Glomerular visceral epithelial cell (primary cell): ENCODE measurements at regions not wholly inside any gene's neighbourhood (a gene's known extent, or its start where the extent isn't known, plus 50 kb on each side); places are given as distances from the start of the nearest gene placed in this dataset.

Source experiments
- DNase-seq: peaks from one replicate; pipeline ENCODE4 v3.0.0-alpha.2; 2016; ENCODE audit errors: extremely low spot score

DNA sequence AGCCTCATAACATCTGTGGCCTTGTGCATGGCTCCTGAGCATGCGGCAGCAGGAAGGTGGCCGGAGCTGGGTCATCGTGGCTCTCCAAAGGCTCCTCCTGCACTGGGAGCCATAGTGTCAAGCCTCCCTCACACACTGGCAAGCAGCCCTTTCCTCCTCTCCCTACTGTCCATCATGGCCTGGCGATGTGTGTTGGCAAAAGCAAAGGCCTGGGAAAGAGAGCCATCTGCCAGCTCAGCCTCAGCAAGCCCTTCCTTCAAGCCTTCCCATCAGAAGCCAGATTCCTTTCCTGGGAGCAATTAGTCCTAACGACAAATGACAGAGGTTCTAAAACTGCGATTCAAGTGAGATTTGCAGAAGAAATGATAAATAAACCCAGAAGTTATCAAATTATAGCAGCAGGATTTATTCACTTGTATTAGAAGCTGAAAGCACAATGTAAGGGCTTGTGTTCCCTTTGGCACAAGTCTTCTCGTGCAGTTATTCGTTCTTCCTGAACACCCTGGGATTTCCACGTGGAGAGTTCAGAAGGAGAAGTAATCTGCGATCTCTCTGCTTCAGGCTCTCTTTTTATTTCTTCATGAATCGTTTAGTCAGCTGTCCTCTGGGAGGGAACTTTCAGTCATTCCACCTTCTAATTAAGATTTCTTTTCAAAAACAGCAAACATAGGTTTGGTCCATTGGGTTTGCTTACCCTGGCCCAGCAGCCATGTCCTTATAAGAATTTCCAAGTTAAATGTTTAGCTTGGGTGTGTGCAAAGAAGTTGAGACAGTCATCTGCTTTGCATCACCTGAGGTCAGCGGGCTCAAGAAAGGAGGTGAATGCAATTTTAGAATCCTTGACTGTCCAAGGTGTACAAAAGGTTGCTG, 110.3 kb upstream of the TMC3 start:
- no peak for DNase-seq

DNA sequence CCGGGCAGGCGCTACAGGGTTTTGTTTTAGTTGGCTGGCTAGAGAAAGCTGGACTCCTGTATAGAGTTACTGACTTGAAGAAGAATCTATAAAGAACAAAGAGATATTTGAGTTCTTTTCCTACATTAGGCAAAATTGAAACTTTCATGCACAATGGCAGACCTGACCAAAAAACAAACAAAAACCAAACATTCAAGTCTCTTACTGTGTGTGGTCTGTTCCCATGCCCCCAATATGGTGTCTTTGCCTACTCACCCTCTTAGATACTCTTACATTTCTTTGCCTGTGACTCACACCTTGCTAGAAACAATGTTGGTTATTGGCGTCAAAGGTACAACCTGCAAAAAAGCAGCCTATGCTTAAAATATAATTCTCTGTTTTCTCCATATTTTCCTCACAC, 109.5 kb upstream of the TMC3 start:
- no peak for DNase-seq

- DNase-seq: no peak
Observed at GRCh38 chr15:81481346-81481745, 107.3 kb upstream of the TMC3 start.

GRCh38 chr15:81480645-81481053, 106.6 kb upstream of the TMC3 start:
- peak; percentile 52 for DNase-seq

DNA sequence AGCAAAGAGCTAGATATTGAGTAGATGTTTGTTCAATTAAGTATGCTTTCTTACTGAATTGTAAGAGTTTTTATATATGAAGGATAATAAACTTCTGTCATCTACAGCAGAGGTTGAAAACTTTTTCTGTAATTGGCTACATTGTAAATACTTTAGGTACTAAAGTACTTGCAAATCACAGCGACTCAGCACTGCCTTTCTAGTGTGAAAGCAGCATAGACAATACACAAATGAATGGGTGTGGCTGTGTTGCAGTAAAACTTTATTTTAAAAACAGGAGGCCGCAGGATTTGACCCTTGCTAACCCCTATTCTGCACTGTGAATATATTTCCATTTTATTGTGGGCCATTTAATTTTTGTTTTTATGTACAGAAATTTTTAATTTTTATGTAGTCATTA, 104.3 kb upstream of the TMC3 start:
- DNase-seq: no peak

- DNase-seq: no peak
Observed at GRCh38 chr15:81475926-81476325, 101.9 kb upstream of the TMC3 start.

GRCh38 chr15:81475471-81475870, 101.5 kb upstream of the TMC3 start:
- no peak for DNase-seq

DNA sequence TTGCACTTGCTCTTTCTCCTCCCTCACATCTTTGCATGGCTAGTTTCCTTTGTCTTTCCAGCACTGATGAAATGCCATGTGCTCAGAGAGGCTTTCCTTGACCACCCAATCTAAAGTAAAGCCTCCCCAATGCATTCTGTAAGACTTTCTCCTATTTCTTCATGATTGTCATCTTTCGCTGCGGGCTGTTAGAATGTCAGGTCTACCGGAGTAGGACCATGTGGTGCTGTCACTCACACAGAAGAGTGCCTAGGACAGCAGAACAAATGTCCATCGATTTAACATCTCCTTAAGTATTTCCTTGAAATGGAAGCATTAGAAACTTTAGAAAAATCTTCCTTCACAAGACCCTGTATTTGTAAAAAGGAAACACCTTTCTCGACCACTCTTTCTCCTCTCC, 99.9 kb upstream of the TMC3 start:
- DNase-seq: no peak

GRCh38 chr15:81473177-81473576, 99.2 kb upstream of the TMC3 start:
- no peak for DNase-seq

- no peak for DNase-seq
Observed at GRCh38 chr15:81471151-81471550, 97.1 kb upstream of the TMC3 start.

DNA sequence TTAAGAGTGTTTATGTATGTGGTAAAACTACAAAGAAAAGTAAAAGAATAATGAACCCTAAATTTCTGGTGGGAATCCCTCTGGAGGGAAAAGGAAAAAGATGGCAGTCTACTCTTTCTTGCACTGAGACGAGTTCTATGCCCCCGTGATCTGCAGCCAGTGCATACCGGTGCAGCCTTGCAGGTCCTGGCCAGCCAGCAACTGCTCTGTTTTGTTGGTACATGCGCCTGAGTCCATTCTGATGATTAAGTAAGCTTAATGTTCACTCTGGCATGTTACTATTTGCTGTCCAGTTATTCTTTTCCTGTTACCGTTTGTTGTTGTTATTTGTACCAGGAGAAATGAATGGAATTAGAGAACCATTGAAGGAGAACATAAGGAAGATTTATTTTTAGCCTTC, 95.1 kb upstream of the TMC3 start:
- DNase-seq: no peak

DNA sequence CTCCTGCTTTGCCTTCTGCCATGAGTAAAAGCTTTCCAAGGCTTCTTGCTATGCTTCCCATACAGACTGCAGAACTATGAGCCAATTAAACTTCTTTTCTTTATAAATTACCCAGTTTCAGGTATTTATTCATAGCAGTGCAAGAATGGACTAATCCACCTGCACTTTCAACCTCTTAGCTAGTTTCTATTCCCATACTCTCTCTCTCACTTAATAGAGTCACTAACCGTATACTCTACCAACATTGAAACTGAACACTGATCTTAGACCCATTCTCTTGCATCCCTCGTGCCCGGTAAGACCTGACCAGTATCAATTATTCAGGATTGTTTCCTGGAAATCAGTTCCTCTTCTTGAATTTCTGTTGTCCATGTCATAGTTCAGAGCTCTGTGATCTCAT, 92.7 kb upstream of the TMC3 start:
- DNase-seq: no peak

DNA sequence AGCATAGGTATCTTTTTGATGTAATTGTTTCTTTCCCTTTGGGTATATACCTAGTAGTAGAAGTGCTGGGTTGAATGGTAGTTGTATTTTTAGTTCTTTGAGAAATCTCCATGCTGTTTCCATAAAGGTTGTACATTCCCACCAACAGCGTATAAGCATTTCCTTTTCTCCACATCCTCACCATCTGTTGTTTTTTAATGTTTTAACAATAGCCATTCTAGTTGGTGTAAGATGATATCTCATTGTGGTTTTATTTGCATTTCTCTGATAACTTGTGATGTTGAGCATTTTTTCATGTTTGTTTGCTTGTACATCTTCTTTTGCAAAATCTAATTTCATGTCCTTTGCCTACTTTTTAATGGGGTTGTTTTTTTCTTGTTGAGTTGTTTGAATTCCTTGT, 80.0 kb upstream of the TMC3 start:
- no peak for DNase-seq

DNA sequence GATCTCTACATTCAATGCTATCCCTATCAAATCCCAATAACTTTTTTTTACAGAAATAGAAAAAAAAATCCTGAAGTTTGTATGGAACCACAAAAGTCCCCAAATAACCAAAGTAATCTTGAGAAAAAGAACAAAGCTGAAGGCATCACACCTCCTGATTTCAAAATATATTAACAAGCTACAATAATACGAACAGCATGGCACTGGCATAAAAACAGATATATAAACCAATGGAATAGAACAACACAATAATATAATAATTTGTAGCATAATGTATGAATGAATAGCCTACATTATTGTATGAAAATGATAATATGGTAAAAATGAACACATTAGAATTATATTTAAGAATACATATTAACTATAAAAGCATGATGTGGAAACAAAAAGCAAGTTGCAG, 76.7 kb upstream of the TMC3 start:
- DNase-seq: no peak

DNA sequence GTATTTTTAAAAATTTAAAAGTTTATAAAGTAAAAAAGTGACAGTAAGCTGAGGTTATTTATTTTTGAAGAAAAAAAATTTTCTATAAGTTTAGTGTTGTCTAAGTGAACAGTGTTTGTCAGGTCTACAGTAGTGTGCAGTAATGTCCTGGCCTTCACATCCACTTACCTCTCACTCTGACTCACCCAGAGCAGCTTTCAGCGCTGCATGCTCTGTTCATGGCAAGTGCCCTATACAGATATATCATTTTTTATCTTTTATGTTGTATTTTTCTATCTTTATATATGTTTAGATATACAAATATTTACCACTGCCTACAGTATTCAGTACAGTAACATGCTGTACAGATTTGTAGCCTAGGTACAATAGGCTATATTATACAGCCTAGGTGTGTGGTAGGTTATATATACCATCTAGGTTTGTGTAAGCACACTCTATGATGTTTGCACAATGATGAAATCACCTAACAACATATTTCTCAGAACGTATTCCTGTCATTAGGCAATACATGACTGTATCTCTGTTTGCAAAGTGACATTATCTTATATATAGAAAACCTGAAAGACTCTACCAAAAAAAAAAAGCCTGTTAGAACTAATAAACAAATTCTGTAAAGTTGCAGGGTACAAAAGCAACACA, 75.9 kb upstream of the TMC3 start:
- DNase-seq: no peak

GRCh38 chr15:81443040-81443820, 69.2 kb upstream of the TMC3 start:
- DNase-seq: no peak

DNA sequence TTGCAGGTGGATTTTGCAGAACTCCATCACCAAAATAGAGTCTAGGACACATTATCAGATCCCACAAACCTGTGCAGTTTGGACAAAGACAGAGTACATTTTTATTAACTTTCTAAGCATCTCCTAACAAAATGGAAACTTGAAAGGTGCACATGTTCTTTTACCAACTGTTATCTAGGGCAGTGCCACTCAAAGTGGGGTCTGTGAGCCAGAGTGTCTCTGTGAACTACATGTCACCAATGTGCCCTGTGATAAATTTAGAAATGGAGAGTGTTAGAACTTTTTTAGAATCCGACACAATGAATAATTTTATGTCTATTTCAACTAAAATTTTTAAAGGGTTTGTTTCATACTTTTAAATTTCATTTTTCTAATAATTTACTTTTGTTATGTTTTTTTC, 68.4 kb upstream of the TMC3 start:
- no peak for DNase-seq

DNA sequence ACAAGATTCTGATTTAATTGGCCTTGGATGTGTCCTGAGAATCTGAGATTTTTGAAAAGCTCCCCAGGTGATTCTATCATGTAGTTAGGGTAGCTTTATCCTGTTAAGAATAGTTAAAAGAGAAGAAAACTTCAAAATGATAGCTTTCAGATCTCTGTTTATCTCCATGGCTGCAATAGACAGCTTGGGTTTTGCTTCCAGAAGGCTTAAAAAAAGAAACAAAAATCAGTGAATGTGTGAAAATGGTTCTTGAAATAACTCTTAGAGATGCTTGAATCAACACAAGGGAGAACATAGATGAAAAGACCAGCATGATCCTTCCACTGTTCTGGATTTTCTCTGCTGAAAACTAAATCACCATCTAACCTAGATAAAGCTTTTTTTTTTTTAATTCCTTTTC, 60.8 kb upstream of the TMC3 start:
- DNase-seq: no peak

GRCh38 chr15:81433462-81433861, 59.4 kb upstream of the TMC3 start:
- no peak for DNase-seq

GRCh38 chr15:81432179-81432578, 58.2 kb upstream of the TMC3 start:
- no peak for DNase-seq

GRCh38 chr15:81427176-81427575, 53.2 kb upstream of the TMC3 start:
- no peak for DNase-seq

DNA sequence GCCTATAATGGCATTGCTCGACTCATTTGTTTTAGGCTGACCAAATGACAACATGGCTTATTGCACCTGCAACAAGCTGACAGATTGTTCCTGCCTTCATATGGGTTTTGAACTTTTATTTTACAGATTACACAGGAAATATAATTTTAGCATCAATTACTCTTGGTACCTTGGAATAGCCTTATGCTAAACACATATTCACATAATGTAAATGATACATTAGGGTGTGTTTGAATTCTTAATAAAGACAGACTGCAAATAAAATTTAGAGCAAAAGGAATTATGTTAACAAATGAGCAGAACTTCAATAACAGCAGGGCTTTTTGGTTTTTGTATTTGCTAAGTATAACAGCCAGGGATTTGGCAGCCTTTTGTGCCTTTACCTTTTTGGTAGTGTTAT, 51.9 kb upstream of the TMC3 start:
- DNase-seq: no peak
